ENCODE measurements at regions not wholly inside any gene's neighbourhood (a gene's known extent, or its start where the extent isn't known, plus 50 kb on each side); places are given as distances from the start of the nearest gene placed in this dataset.

- H3K4me1 Mint-ChIP-seq = peaks cover 86% of the 10 kb centered on the region
- no peak overlapping the region for H3K4me3 Mint-ChIP-seq
- TF ChIP-seq CTCF (IDR thresholded peaks at IDR 0.05) = no peak
- DNase-seq (no peak), ATAC-seq (ENCODE audit: low read depth) (no peak)
- no peaks in the 10 kb centered on the region for H3K36me3 Mint-ChIP-seq (ENCODE audit: low read depth)
- no peaks in the 10 kb centered on the region for H3K27me3 Mint-ChIP-seq
- no peak overlapping the region for H3K27ac Mint-ChIP-seq
- no peaks in the 10 kb centered on the region for H3K9me3 Mint-ChIP-seq
- intact Hi-C loops (cut with micrococcal nuclease) = no loop called here
- CTCF ChIA-PET = interaction anchor here (1.6 kb wide), 1 partner anchor 13 kb away, joined by 4 read pairs; no protein-coding TSS in a partner anchor
- POLR2A ChIA-PET = no interaction called here
These were observed 131.6 kb upstream of the MAP3K1 start for GRCh38 chr5:56683733-56684132.

DNA sequence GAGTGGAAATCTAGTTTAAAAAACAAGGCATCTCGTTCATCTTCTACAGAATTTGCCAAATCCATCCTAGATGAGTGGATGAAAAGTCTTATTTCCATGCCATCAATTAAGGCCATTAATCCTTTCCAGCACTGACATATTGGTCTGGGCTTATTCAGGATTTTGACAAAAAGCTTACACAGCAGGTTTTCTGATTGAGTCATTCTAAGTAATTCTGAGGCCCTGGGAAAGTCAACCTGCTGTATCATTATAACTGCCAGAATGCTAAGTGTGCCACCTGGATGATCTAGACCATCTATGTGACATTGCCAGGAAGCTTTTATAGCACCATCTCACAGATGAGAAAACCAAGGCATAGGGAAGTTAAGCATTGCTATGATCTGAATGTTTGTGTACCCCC, 132.1 kb upstream of the MAP3K1 start:
- no peak overlapping the region for H3K27ac Mint-ChIP-seq
- DNase-seq (no peak), ATAC-seq (ENCODE audit: low read depth) (no peak)
- H3K27me3 Mint-ChIP-seq = no peaks in the 10 kb centered on the region
- H3K36me3 Mint-ChIP-seq (ENCODE audit: low read depth) = no peaks in the 10 kb centered on the region
- no peak for TF ChIP-seq CTCF (IDR thresholded peaks at IDR 0.05)
- no peak overlapping the region for H3K4me3 Mint-ChIP-seq
- peaks cover 82% of the 10 kb centered on the region for H3K4me1 Mint-ChIP-seq
- intact Hi-C loops (cut with micrococcal nuclease) = no loop called here
- POLR2A ChIA-PET = no interaction called here
- no peaks in the 10 kb centered on the region for H3K9me3 Mint-ChIP-seq
- CTCF ChIA-PET = no interaction called here

GRCh38 chr5:56681346-56681745, 134.0 kb upstream of the MAP3K1 start:
- Mint-ChIP-seq H3K9me3 (no peaks in the 10 kb centered on the region), H3K27ac (peak overlapping the region; percentile 16), H3K36me3 (ENCODE audit: low read depth) (no peaks in the 10 kb centered on the region), H3K4me3 (no peak overlapping the region), H3K4me1 (peaks cover 70% of the 10 kb centered on the region), H3K27me3 (no peaks in the 10 kb centered on the region)
- TF ChIP-seq CTCF (IDR thresholded peaks at IDR 0.05) = no peak
- intact Hi-C loops (cut with micrococcal nuclease) = no loop called here
- no peak for DNase-seq
- no peak for ATAC-seq (ENCODE audit: low read depth)
- ChIA-PET POLR2A (interaction anchor here (0.5 kb wide), 1 partner anchor 173 kb away, joined by 4 read pairs; no protein-coding TSS in a partner anchor), CTCF (interaction anchor here (1.5 kb wide), 1 partner anchor 410 kb away, joined by 3 read pairs; no protein-coding TSS in a partner anchor)

DNA sequence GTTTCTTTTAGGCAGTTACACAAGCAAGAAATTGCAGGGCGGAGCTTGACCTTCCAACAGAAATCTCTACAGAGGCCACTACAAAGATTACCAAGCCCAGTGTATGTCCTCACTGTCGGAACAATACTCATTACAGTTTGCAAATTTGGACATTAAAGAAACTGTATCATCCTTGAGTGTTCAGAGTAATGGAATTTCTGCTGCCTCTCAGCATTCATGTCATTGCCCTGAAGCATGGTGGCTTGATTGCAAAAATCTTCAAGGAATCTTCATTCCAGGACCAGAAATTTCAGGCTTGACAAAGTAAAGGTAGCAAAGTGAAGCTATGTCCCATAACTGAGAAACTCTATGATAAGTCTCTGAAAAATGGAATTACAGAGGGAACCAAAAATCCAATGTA, 134.6 kb upstream of the MAP3K1 start:
- no peaks in the 10 kb centered on the region for H3K27me3 Mint-ChIP-seq
- H3K4me1 Mint-ChIP-seq = peaks cover 70% of the 10 kb centered on the region
- H3K27ac Mint-ChIP-seq = no peak overlapping the region
- H3K4me3 Mint-ChIP-seq = no peak overlapping the region
- intact Hi-C loops (cut with micrococcal nuclease) = no loop called here
- TF ChIP-seq CTCF (IDR thresholded peaks at IDR 0.05) = no peak
- DNase-seq = no peak
- ChIA-PET POLR2A (interaction anchor here (1.5 kb wide), 1 partner anchor 11 kb away, joined by 5 read pairs; no protein-coding TSS in a partner anchor), CTCF (interaction anchor here (1.5 kb wide), 1 partner anchor 410 kb away, joined by 3 read pairs; no protein-coding TSS in a partner anchor)
- H3K9me3 Mint-ChIP-seq = no peaks in the 10 kb centered on the region
- ATAC-seq (ENCODE audit: low read depth) = no peak
- no peaks in the 10 kb centered on the region for H3K36me3 Mint-ChIP-seq (ENCODE audit: low read depth)

DNA sequence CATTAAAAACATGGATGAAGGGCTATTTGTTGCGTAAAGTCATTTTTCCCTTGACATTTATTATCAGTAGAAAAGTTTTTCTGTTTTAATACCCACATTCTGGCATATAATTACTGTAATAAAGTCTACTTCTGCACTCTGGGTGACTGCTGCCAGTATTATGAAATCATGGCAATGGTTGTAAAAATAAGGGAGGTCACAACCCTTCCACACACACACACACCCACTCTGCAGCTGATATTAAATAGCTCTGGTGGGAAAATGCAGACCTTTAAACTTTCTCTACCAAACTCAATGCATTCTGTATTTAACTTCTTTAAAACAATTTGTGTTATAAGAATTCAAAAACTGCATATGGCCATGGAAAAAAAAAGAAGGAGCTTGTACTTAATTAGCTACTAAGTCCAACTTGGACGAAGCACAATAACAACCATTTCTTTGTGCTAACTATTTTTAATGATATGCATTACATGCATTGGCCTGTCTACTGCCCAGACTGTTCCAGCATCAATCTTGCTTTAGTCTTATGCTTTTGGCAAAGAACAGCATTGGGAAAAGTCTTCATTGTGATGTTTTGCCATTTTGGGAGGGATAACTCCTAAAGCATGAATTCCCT, 137.6 kb upstream of the MAP3K1 start:
- Mint-ChIP-seq H3K4me3 (no peak overlapping the region), H3K9me3 (peaks cover 2% of the 10 kb centered on the region), H3K27ac (no peak overlapping the region), H3K36me3 (ENCODE audit: low read depth) (no peaks in the 10 kb centered on the region), H3K27me3 (no peaks in the 10 kb centered on the region), H3K4me1 (peaks cover 57% of the 10 kb centered on the region)
- ChIA-PET CTCF (no interaction called here), POLR2A (interaction anchor here (0.8 to 1.7 kb wide), 3 partner anchors 9 to 14 kb away, joined by 3 to 4 read pairs (median 3); no protein-coding TSS in a partner anchor)
- intact Hi-C loops (cut with micrococcal nuclease) = no loop called here
- no peak for TF ChIP-seq CTCF (IDR thresholded peaks at IDR 0.05)
- ATAC-seq (ENCODE audit: low read depth) (no peak), DNase-seq (no peak)

Measured in activated B cell treated with CpG ODN at 0.5 μM for 24 hours (primary cell).